Endothelial cell of umbilical vein (primary cell): ENCODE measurements at regions not wholly inside any gene's neighbourhood (a gene's known extent, or its start where the extent isn't known, plus 50 kb on each side); places are given as distances from the start of the nearest gene placed in this dataset.

Experiments
- BruUV-seq: library from RNA; stranded (reverse); fragments of 400-500 nt; replicated peaks from 2 replicates; lab custom pipeline; 2021; lab: Mats Ljungman, UMichigan
- CTCF ChIA-PET: fragments of 300-600, 350-600 bp; sonication (Branson Sonifier 250); formaldehyde crosslinking; loops from one replicate; lab custom pipeline; 2021; ENCODE audit warnings: antibody characterized with exemption, inconsistent platforms; lab: Charles Lee
- POLR2A ChIA-PET: fragments of 300-600, 350-600 bp; sonication (Branson Sonifier 250); formaldehyde crosslinking; loops from one replicate; lab custom pipeline; 2021; ENCODE audit warnings: antibody characterized with exemption, inconsistent platforms; lab: Charles Lee
- DNase-seq: peaks from one replicate; pipeline ENCODE4 v3.0.0-alpha.2; 2011; ENCODE audit warnings: low read depth, low spot score
- FAIRE-seq: peaks from 2 replicates; lab custom pipeline; 2011; peaks lifted over from hg19 to GRCh38; lab: Jason Lieb, UNC
- H2AFZ ChIP-seq: 2 replicates; pipeline ENCODE4 v1.6.0; 2012; ENCODE audit warnings: low read depth, low read length, control low read depth, inconsistent platforms
- H3K27ac ChIP-seq: 2 replicates; pipeline ENCODE4 v1.5.1; 2011; ENCODE audit warnings: low read depth, mild to moderate bottlenecking, control low read depth, low read length, moderate library complexity; ENCODE audit not compliant: insufficient read depth
- H3K27me3 ChIP-seq, 2 experiments: 2 replicates each; pipeline versions ENCODE4 v1.6.0 to v1.6.1; 2011; ENCODE audit warnings: low read length in 2 of 2, mixed read lengths in 1 of 2; ENCODE audit not compliant: control insufficient read depth in 2 of 2, insufficient read depth in 2 of 2
- H3K36me3 ChIP-seq, 2 experiments: 2 replicates in 1 of 2; 3 replicates in 1 of 2; pipeline ENCODE4 v1.5.1; 2011; ENCODE audit warnings: low read length in 2 of 2, mild to moderate bottlenecking in 1 of 2, moderate library complexity in 1 of 2; ENCODE audit not compliant: control insufficient read depth in 2 of 2, insufficient read depth in 2 of 2; ENCODE audit errors: extremely low read depth in 1 of 2
- H3K4me1 ChIP-seq: 3 replicates; pipeline ENCODE4 v1.5.1; 2011; ENCODE audit warnings: mild to moderate bottlenecking, low read length; ENCODE audit not compliant: control insufficient read depth, insufficient read depth; ENCODE audit errors: extremely low read depth
- H3K4me2 ChIP-seq: 2 replicates; pipeline ENCODE4 v1.6.1; 2011; ENCODE audit warnings: low read length, control low read depth, mixed read lengths; ENCODE audit not compliant: insufficient read depth
- H3K4me3 ChIP-seq, 3 experiments: fragments of 200-600 bp in 1 of 3; sonication (generic), shearing (Covaris generic) in 1 of 3; replicated peaks in 1 of 3; 2 replicates each; pipeline ENCODE4 v1.5.1; 2011 to 2016; ENCODE audit warnings: control low read depth in 3 of 3, low read length in 3 of 3, mild to moderate bottlenecking in 2 of 3, inconsistent platforms in 1 of 3, low read depth in 1 of 3, moderate library complexity in 1 of 3; ENCODE audit not compliant: insufficient read depth in 1 of 3
- H3K79me2 ChIP-seq: 2 replicates; pipeline ENCODE4 v1.6.0; 2012; ENCODE audit warnings: low read length, inconsistent platforms; ENCODE audit not compliant: control insufficient read depth, insufficient read depth
- H3K9ac ChIP-seq: replicated peaks from 2 replicates; pipeline ENCODE3; 2011; ENCODE audit warnings: low read length, control low read depth; ENCODE audit not compliant: insufficient read depth; ENCODE audit errors: extremely low read depth
- H3K9me1 ChIP-seq: replicated peaks from 3 replicates; pipeline ENCODE4 v1.6.0; 2011; ENCODE audit warnings: mild to moderate bottlenecking, low read length; ENCODE audit not compliant: control insufficient read depth, insufficient read depth; ENCODE audit errors: extremely low read depth
- H3K9me3 ChIP-seq: replicated peaks from 2 replicates; pipeline ENCODE4 v1.5.1; 2012; ENCODE audit warnings: low read length, inconsistent platforms; ENCODE audit not compliant: control insufficient read depth, insufficient read depth
- H4K20me1 ChIP-seq: replicated peaks from 2 replicates; pipeline ENCODE3; 2011; ENCODE audit warnings: mild to moderate bottlenecking, low read length; ENCODE audit not compliant: control insufficient read depth, insufficient read depth; ENCODE audit errors: extremely low read depth
- EZH2 ChIP-seq: IDR thresholded peaks from 2 replicates; pipeline ENCODE4 v1.6.1; 2012; ENCODE audit warnings: borderline replicate concordance, low read depth, mild to moderate bottlenecking, moderate library complexity, low read length, inconsistent platforms; ENCODE audit not compliant: severe bottlenecking
- FOS ChIP-seq: IDR thresholded peaks from 2 replicates; pipeline ENCODE4 v1.6.1; 2011; ENCODE audit warnings: mild to moderate bottlenecking, low read length, moderate library complexity, borderline replicate concordance; ENCODE audit not compliant: insufficient read depth
- GATA2 ChIP-seq: IDR thresholded peaks from 2 replicates; pipeline ENCODE4 v1.7.0; 2011; ENCODE audit warnings: low read depth, mild to moderate bottlenecking, moderate library complexity, mixed read lengths, low read length; ENCODE audit not compliant: insufficient read length, insufficient read depth
- JUN ChIP-seq: IDR thresholded peaks from 2 replicates; pipeline ENCODE4 v1.6.1; 2011; ENCODE audit warnings: borderline replicate concordance, low read depth; ENCODE audit not compliant: insufficient read length, insufficient read depth
- MYC ChIP-seq: IDR thresholded peaks from one replicate; pipeline ENCODE4 v1.6.1; 2011; ENCODE audit warnings: mild to moderate bottlenecking, low read depth, low read length
- POLR2A ChIP-seq: IDR thresholded peaks from 2 replicates; pipeline ENCODE4 v1.6.1; 2012; ENCODE audit warnings: low read depth, mild to moderate bottlenecking, control low read depth, low read length
- POLR2AphosphoS5 ChIP-seq: IDR thresholded peaks from 2 replicates; pipeline ENCODE4 v1.6.1; 2012; ENCODE audit warnings: low read depth, mild to moderate bottlenecking, control low read depth, low read length, moderate library complexity; ENCODE audit not compliant: insufficient read depth
- dilution Hi-C: fragments of 300-500 bp; cut with MboI; formaldehyde crosslinking; loops from one replicate; pipeline ENCODE4 v1.15.0; 2019; ENCODE audit warnings: low sequenced_read_pairs; ENCODE audit not compliant: extremely low pct_ligation_motif_present
- intact Hi-C: fragments of 100-400 bp; cut with micrococcal nuclease; formaldehyde crosslinking; loops from one replicate; pipeline ENCODE4 v1.10.0; 2022
- TF ChIP-seq, protein P1 (sequence below), 2 donors: IDR thresholded peaks; 1 replicate in 1 of 2; 2 replicates in 1 of 2; pipeline ENCODE4 v1.5.1; 2011; ENCODE audit warnings: low read length in 2 of 2, mild to moderate bottlenecking in 2 of 2, moderate library complexity in 2 of 2, control low read depth in 1 of 2, inconsistent platforms in 1 of 2, low read depth in 1 of 2; ENCODE audit not compliant: insufficient read depth in 1 of 2; ENCODE audit errors: extremely low read depth in 1 of 2
- TF ChIP-seq, protein P2 (sequence below): IDR thresholded peaks from 2 replicates; pipeline ENCODE4 v1.6.1; 2011; ENCODE audit not compliant: insufficient read depth, insufficient read length

DNA sequence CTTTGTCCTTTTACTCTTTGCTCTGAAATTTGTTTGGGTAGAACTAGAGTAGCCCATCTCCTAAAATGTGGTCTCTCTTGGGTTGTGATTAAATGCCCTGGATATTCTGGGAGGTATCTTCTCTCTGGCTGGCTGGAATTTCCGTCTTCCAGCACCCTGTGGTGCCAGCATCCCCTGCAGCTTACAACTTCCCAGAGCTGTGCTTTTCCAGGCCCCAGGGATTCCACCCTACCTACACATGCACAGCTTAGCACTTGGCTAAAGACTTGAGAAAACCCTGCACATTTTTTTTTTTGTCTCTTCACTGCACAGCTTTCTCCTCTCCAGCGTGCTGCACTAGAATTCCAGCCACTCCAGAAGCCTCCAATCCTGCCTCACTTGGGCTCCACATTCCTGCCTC lies 334.7 kb downstream of the IRS2 start:
- TF ChIP-seq POLR2A = no peak
- no peak for TF ChIP-seq GATA2
- TF ChIP-seq FOS = no peak
- TF ChIP-seq, protein P1, sequence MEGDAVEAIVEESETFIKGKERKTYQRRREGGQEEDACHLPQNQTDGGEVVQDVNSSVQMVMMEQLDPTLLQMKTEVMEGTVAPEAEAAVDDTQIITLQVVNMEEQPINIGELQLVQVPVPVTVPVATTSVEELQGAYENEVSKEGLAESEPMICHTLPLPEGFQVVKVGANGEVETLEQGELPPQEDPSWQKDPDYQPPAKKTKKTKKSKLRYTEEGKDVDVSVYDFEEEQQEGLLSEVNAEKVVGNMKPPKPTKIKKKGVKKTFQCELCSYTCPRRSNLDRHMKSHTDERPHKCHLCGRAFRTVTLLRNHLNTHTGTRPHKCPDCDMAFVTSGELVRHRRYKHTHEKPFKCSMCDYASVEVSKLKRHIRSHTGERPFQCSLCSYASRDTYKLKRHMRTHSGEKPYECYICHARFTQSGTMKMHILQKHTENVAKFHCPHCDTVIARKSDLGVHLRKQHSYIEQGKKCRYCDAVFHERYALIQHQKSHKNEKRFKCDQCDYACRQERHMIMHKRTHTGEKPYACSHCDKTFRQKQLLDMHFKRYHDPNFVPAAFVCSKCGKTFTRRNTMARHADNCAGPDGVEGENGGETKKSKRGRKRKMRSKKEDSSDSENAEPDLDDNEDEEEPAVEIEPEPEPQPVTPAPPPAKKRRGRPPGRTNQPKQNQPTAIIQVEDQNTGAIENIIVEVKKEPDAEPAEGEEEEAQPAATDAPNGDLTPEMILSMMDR (IDR thresholded peaks at IDR 0.05; ENCODE audit: extremely low read depth in 1 of 2, insufficient read depth in 1 of 2, low read depth in 1 of 2, low read length in 2 of 2) = no peak
- no peak for TF ChIP-seq MYC
- no peak for TF ChIP-seq POLR2AphosphoS5
- TF ChIP-seq, protein P2, sequence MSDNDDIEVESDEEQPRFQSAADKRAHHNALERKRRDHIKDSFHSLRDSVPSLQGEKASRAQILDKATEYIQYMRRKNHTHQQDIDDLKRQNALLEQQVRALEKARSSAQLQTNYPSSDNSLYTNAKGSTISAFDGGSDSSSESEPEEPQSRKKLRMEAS = no peak
- TF ChIP-seq EZH2 = no peak
- no peak for TF ChIP-seq JUN
- intact Hi-C loops (no loop called here), dilution Hi-C loops (no loop called here)
- H3K36me3 ChIP-seq = no peaks in the 10 kb centered on the region
- no peaks in the 10 kb centered on the region for H4K20me1 ChIP-seq
- ChIA-PET POLR2A (no interaction called here), CTCF (no interaction called here)
- H3K4me1 ChIP-seq = no peaks in the 10 kb centered on the region
- FAIRE-seq (no peak), DNase-seq (no peak)
- H3K9me3 ChIP-seq = no peaks in the 10 kb centered on the region
- no peaks in the 10 kb centered on the region for H3K79me2 ChIP-seq
- H3K9ac ChIP-seq = no peak overlapping the region
- BruUV-seq = no TSS peak
- no peak overlapping the region for H2AFZ ChIP-seq
- H3K4me2 ChIP-seq = no peak overlapping the region
- no peaks in the 10 kb centered on the region for H3K9me1 ChIP-seq
- no peaks in the 10 kb centered on the region for H3K27me3 ChIP-seq
- H3K4me3 ChIP-seq = no peak overlapping the region
- no peak overlapping the region for H3K27ac ChIP-seq
